ENCODE measurements at regions not wholly inside any gene's neighbourhood (a gene's known extent, or its start where the extent isn't known, plus 50 kb on each side); places are given as distances from the start of the nearest gene placed in this dataset.
A peak's percentile ranks its signal among the peaks of the same experiment; 100 is the strongest.

GRCh38 chr2:181242262-181242661 lies 214.9 kb upstream of the ITGA4 start:
- no peak for DNase-seq (ENCODE audit: low spot score)

- no peak for DNase-seq (ENCODE audit: low spot score)
Measured at GRCh38 chr2:181243319-181243718, 213.9 kb upstream of the ITGA4 start.

- no peak for DNase-seq (ENCODE audit: low spot score)
Measured at GRCh38 chr2:181250691-181251090, 206.5 kb upstream of the ITGA4 start.

GRCh38 chr2:181252262-181253148 lies 204.7 kb upstream of the ITGA4 start:
- DNase-seq (ENCODE audit: low spot score), result no peak

- DNase-seq (ENCODE audit: low spot score), result no peak
Measured at GRCh38 chr2:181253438-181253837, 203.7 kb upstream of the ITGA4 start.

GRCh38 chr2:181255651-181256050 lies 201.5 kb upstream of the ITGA4 start:
- DNase-seq (ENCODE audit: low spot score), result no peak

- peak; percentile 10 for DNase-seq (ENCODE audit: low spot score)
Measured at GRCh38 chr2:181258720-181259119, 198.5 kb upstream of the ITGA4 start.

GRCh38 chr2:181262782-181263181 lies 194.4 kb upstream of the ITGA4 start:
- no peak for DNase-seq (ENCODE audit: low spot score)

- DNase-seq (ENCODE audit: low spot score), result no peak
Measured at GRCh38 chr2:181264001-181264400, 193.2 kb upstream of the ITGA4 start.

- DNase-seq (ENCODE audit: low spot score), result no peak
Measured at GRCh38 chr2:181264441-181264840, 192.7 kb upstream of the ITGA4 start.

- DNase-seq (ENCODE audit: low spot score), result no peak
Measured at GRCh38 chr2:181266614-181267013, 190.6 kb upstream of the ITGA4 start.

- DNase-seq (ENCODE audit: low spot score), result no peak
Measured at GRCh38 chr2:181268174-181268867, 188.9 kb upstream of the ITGA4 start.

GRCh38 chr2:181273986-181274385 lies 183.2 kb upstream of the ITGA4 start:
- DNase-seq (ENCODE audit: low spot score), result no peak

- DNase-seq (ENCODE audit: low spot score), result no peak
Measured at GRCh38 chr2:181275643-181276070, 181.5 kb upstream of the ITGA4 start.

- peak; percentile 45 for DNase-seq (ENCODE audit: low spot score)
Measured at GRCh38 chr2:181281206-181281832, 175.9 kb upstream of the ITGA4 start.

GRCh38 chr2:181285116-181285515 lies 172.1 kb upstream of the ITGA4 start:
- no peak for DNase-seq (ENCODE audit: low spot score)

- no peak for DNase-seq (ENCODE audit: low spot score)
Measured at GRCh38 chr2:181289698-181290097, 167.5 kb upstream of the ITGA4 start.

GRCh38 chr2:181290182-181290581 lies 167.0 kb upstream of the ITGA4 start:
- DNase-seq (ENCODE audit: low spot score), result no peak

GRCh38 chr2:181294979-181295378 lies 162.2 kb upstream of the ITGA4 start:
- no peak for DNase-seq (ENCODE audit: low spot score)

- no peak for DNase-seq (ENCODE audit: low spot score)
Measured at GRCh38 chr2:181300600-181301291, 156.4 kb upstream of the ITGA4 start.

- no peak for DNase-seq (ENCODE audit: low spot score)
Measured at GRCh38 chr2:181304011-181304844, 153.0 kb upstream of the ITGA4 start.

All from cerebellar cortex (tissue), 1 donor.